ENCODE measurements at regions not wholly inside any gene's neighbourhood (a gene's known extent, or its start where the extent isn't known, plus 50 kb on each side); places are given as distances from the start of the nearest gene placed in this dataset.

- Histone ChIP-seq H3K27ac (ENCODE audit: low read depth, low read length) (no peak overlapping the region), H3K9me3 (ENCODE audit: control insufficient read depth, low read length) (peaks cover 15% of the 10 kb centered on the region), H3K9ac (ENCODE audit: extremely low read depth, low read length, poor library complexity, severe bottlenecking) (no peak overlapping the region), H3K4me1 (ENCODE audit: control insufficient read depth, insufficient read depth, low read length) (no peaks in the 10 kb centered on the region), H3K4me3 (ENCODE audit: low read length) (no peak overlapping the region), H3K36me3 (ENCODE audit: control insufficient read depth, insufficient read depth, low read length) (no peaks in the 10 kb centered on the region), H3K27me3 (ENCODE audit: control insufficient read depth, insufficient read depth, low read length, poor library complexity, severe bottlenecking) (no peaks in the 10 kb centered on the region)
- WGBS, 2 experiments (ENCODE audit: insufficient coverage in 1 of 2, insufficient read length in 1 of 2) = 93% methylated on average over 4 of the region's 4 CpGs; no CpG with 5 or more reads in 1 of the 2 experiments
- H3K27ac Mint-ChIP-seq = peak overlapping the region; percentile 1
- peaks cover 1% of the 10 kb centered on the region for H3K27me3 Mint-ChIP-seq (ENCODE audit: insufficient read depth)
- no peak for DNase-seq
- peaks cover 8% of the 10 kb centered on the region for H3K4me1 Mint-ChIP-seq
- H3K9me3 Mint-ChIP-seq = peaks cover 6% of the 10 kb centered on the region
- H3K36me3 Mint-ChIP-seq (ENCODE audit: low read depth) = no peaks in the 10 kb centered on the region
- no peak overlapping the region for H3K4me3 Mint-ChIP-seq
- TF ChIP-seq CTCF (conservative IDR thresholded peaks at IDR 0.05) = no peak
These were observed 66.9 kb upstream of the PRL start for GRCh38 chr6:22363714-22364239.

- no peak overlapping the region for H3K4me3 Mint-ChIP-seq
- TF ChIP-seq CTCF (conservative IDR thresholded peaks at IDR 0.05) = no peak
- H3K27me3 ChIP-seq (ENCODE audit: control insufficient read depth, insufficient read depth, low read length, poor library complexity, severe bottlenecking) = no peaks in the 10 kb centered on the region
- no peak overlapping the region for H3K9ac ChIP-seq (ENCODE audit: extremely low read depth, low read length, poor library complexity, severe bottlenecking)
- peaks cover 8% of the 10 kb centered on the region for H3K4me1 Mint-ChIP-seq
- no peak for DNase-seq
- no peak overlapping the region for H3K4me3 ChIP-seq (ENCODE audit: low read length)
- H3K27me3 Mint-ChIP-seq (ENCODE audit: insufficient read depth) = peaks cover 1% of the 10 kb centered on the region
- H3K27ac ChIP-seq (ENCODE audit: low read depth, low read length) = no peak overlapping the region
- no peaks in the 10 kb centered on the region for H3K36me3 ChIP-seq (ENCODE audit: control insufficient read depth, insufficient read depth, low read length)
- H3K27ac Mint-ChIP-seq = no peak overlapping the region
- peaks cover 15% of the 10 kb centered on the region for H3K9me3 ChIP-seq (ENCODE audit: control insufficient read depth, low read length)
- WGBS, 2 experiments (ENCODE audit: insufficient coverage in 1 of 2, insufficient read length in 1 of 2) = 92 to 100% methylated on average over 1 to 2 of the region's 2 CpGs
- no peaks in the 10 kb centered on the region for H3K4me1 ChIP-seq (ENCODE audit: control insufficient read depth, insufficient read depth, low read length)
- peaks cover 6% of the 10 kb centered on the region for H3K9me3 Mint-ChIP-seq
- H3K36me3 Mint-ChIP-seq (ENCODE audit: low read depth) = no peaks in the 10 kb centered on the region
These were observed 67.5 kb upstream of the PRL start for GRCh38 chr6:22364306-22364705.

GRCh38 chr6:22366214-22366613 lies 69.4 kb upstream of the PRL start:
- peaks cover 1% of the 10 kb centered on the region for H3K27me3 Mint-ChIP-seq (ENCODE audit: insufficient read depth)

More at GRCh38 chr6:22366214-22366613, 69.4 kb upstream of the PRL start:
- H3K4me3 ChIP-seq (ENCODE audit: low read length) = no peak overlapping the region
- Mint-ChIP-seq H3K27ac (no peak overlapping the region), H3K4me1 (peaks cover 8% of the 10 kb centered on the region), H3K36me3 (ENCODE audit: low read depth) (no peaks in the 10 kb centered on the region), H3K9me3 (peaks cover 6% of the 10 kb centered on the region), H3K4me3 (no peak overlapping the region)
- H3K36me3 ChIP-seq (ENCODE audit: control insufficient read depth, insufficient read depth, low read length) = no peaks in the 10 kb centered on the region
- DNase-seq = no peak
- H3K27ac ChIP-seq (ENCODE audit: low read depth, low read length) = no peak overlapping the region
- H3K27me3 ChIP-seq (ENCODE audit: control insufficient read depth, insufficient read depth, low read length, poor library complexity, severe bottlenecking) = no peaks in the 10 kb centered on the region
- H3K4me1 ChIP-seq (ENCODE audit: control insufficient read depth, insufficient read depth, low read length) = no peaks in the 10 kb centered on the region
- TF ChIP-seq CTCF (conservative IDR thresholded peaks at IDR 0.05) = no peak
- WGBS, 2 experiments (ENCODE audit: insufficient coverage in 1 of 2, insufficient read length in 1 of 2) = 49 to 50% methylated on average over 2 of the region's 4 CpGs
- peaks cover 15% of the 10 kb centered on the region for H3K9me3 ChIP-seq (ENCODE audit: control insufficient read depth, low read length)
- H3K9ac ChIP-seq (ENCODE audit: extremely low read depth, low read length, poor library complexity, severe bottlenecking) = no peak overlapping the region
